Uterus (tissue), 3 donors: ENCODE measurements at regions not wholly inside any gene's neighbourhood (a gene's known extent, or its start where the extent isn't known, plus 50 kb on each side); places are given as distances from the start of the nearest gene placed in this dataset.

ENCODE experiments used
- DNase-seq, 2 donors: peaks; one replicate each; pipeline ENCODE4 v3.0.0-alpha.2; 2019 to 2020
- H3K27ac ChIP-seq, 2 donors: fragments of 200-600 bp; sonication (generic); 1 replicate in 1 of 2; 2 replicates in 1 of 2; pipeline ENCODE4 v1.5.1; 2016 to 2018
- H3K27me3 ChIP-seq, 2 donors: fragments of 200-600 bp; sonication (generic); one replicate each; pipeline ENCODE4 v1.5.1; 2018 to 2019; ENCODE audit warnings: control low read depth in 1 of 2
- H3K36me3 ChIP-seq, 2 donors: fragments of 200-600 bp; sonication (generic); one replicate each; pipeline ENCODE4 v1.5.1; 2019; ENCODE audit warnings: control low read depth in 1 of 2
- H3K4me1 ChIP-seq, 2 donors: fragments of 200-600 bp; sonication (generic); one replicate each; pipeline ENCODE4 v1.5.1; 2018 to 2019; ENCODE audit warnings: control low read depth in 1 of 2
- H3K4me3 ChIP-seq, 2 donors: fragments of 200-600 bp; sonication (generic); 1 replicate in 1 of 2; 2 replicates in 1 of 2; pipeline ENCODE4 v1.5.1; 2018 to 2019; ENCODE audit warnings: mild to moderate bottlenecking in 1 of 2
- H3K9me3 ChIP-seq, 2 donors: fragments of 200-600 bp; sonication (generic); one replicate each; pipeline ENCODE4 v1.5.1; 2019; ENCODE audit warnings: control low read depth in 1 of 2
- CTCF ChIP-seq, 4 experiments: fragments of 200-600 bp in 2 of 4; fragments of 450-650 bp in 2 of 4; sonication (generic) in 2 of 4; IDR thresholded peaks; one replicate each; pipeline ENCODE4 v1.5.1; 2016 to 2019; ENCODE audit warnings: antibody characterized with exemption in 4 of 4, mild to moderate bottlenecking in 2 of 4, moderate library complexity in 1 of 4
- POLR2A ChIP-seq, 2 donors: fragments of 450-650 bp; IDR thresholded peaks; one replicate each; pipeline ENCODE4 v1.6.1; 2016; ENCODE audit warnings: antibody characterized with exemption in 2 of 2, mild to moderate bottlenecking in 1 of 2, moderate library complexity in 1 of 2
- intact Hi-C: fragments of 100-400 bp; cut with DNase I; formaldehyde crosslinking; loops from one replicate; pipeline ENCODE4 v1.15.1; 2023; ENCODE audit warnings: low total_unique reads
- donor health status: DM: yes; HTN: yes; CAD: no.

- no peak for DNase-seq
- H3K4me1 ChIP-seq = no peaks in the 10 kb centered on the region
- TF ChIP-seq CTCF (IDR thresholded peaks at IDR 0.05) = no peak
- TF ChIP-seq POLR2A (IDR thresholded peaks at IDR 0.05) = no peak
- no peak overlapping the region for H3K27ac ChIP-seq
- H3K4me3 ChIP-seq = no peak overlapping the region
- H3K27me3 ChIP-seq = no peaks in the 10 kb centered on the region
- H3K36me3 ChIP-seq = no peaks in the 10 kb centered on the region
- intact Hi-C loops = no loop called here
- H3K9me3 ChIP-seq = no peaks in the 10 kb centered on the region
Measured at GRCh38 chr6:139429580-139430145, 55.2 kb upstream of the CITED2 start.

GRCh38 chr6:139427199-139427598, 52.8 kb upstream of the CITED2 start:
- DNase-seq = no peak
- no peaks in the 10 kb centered on the region for H3K4me1 ChIP-seq
- no peak overlapping the region for H3K4me3 ChIP-seq
- TF ChIP-seq CTCF (IDR thresholded peaks at IDR 0.05) (no peak), POLR2A (IDR thresholded peaks at IDR 0.05) (no peak)
- intact Hi-C loops = no loop called here
- no peak overlapping the region for H3K27ac ChIP-seq
- H3K36me3 ChIP-seq = no peaks in the 10 kb centered on the region
- no peaks in the 10 kb centered on the region for H3K9me3 ChIP-seq
- no peaks in the 10 kb centered on the region for H3K27me3 ChIP-seq

GRCh38 chr6:139426795-139427194, 52.3 kb upstream of the CITED2 start:
- intact Hi-C loops = no loop called here
- H3K4me1 ChIP-seq = no peaks in the 10 kb centered on the region
- DNase-seq = no peak
- no peaks in the 10 kb centered on the region for H3K9me3 ChIP-seq
- no peak overlapping the region for H3K4me3 ChIP-seq
- no peak overlapping the region for H3K27ac ChIP-seq
- no peaks in the 10 kb centered on the region for H3K36me3 ChIP-seq
- no peaks in the 10 kb centered on the region for H3K27me3 ChIP-seq
- no peak for TF ChIP-seq CTCF (IDR thresholded peaks at IDR 0.05)
- no peak for TF ChIP-seq POLR2A (IDR thresholded peaks at IDR 0.05)

GRCh38 chr6:139425780-139426179, 51.3 kb upstream of the CITED2 start:
- TF ChIP-seq CTCF (IDR thresholded peaks at IDR 0.05) (no peak), POLR2A (IDR thresholded peaks at IDR 0.05) (no peak)
- H3K9me3 ChIP-seq = no peaks in the 10 kb centered on the region
- intact Hi-C loops = no loop called here

GRCh38 chr6:139423971-139424667, 49.7 kb upstream of the CITED2 start:
- H3K9me3 ChIP-seq = no peaks in the 10 kb centered on the region
- no peak overlapping the region for H3K27ac ChIP-seq
- H3K27me3 ChIP-seq = no peaks in the 10 kb centered on the region
- H3K4me1 ChIP-seq = no peaks in the 10 kb centered on the region
- TF ChIP-seq CTCF (IDR thresholded peaks at IDR 0.05) (no peak), POLR2A (IDR thresholded peaks at IDR 0.05) (no peak)
- DNase-seq = no peak
- intact Hi-C loops = no loop called here
- no peak overlapping the region for H3K4me3 ChIP-seq
- H3K36me3 ChIP-seq = no peaks in the 10 kb centered on the region

More at GRCh38 chr6:139425780-139426179, 51.3 kb upstream of the CITED2 start:
- Histone ChIP-seq H3K36me3 (no peaks in the 10 kb centered on the region), H3K27ac (peak overlapping the region in 1 of 2 donors; percentile 19), H3K4me3 (no peak overlapping the region), H3K27me3 (no peaks in the 10 kb centered on the region), H3K4me1 (no peaks in the 10 kb centered on the region)
- no peak for DNase-seq
